MG63 (cell line): ENCODE measurements at regions not wholly inside any gene's neighbourhood (a gene's known extent, or its start where the extent isn't known, plus 50 kb on each side); places are given as distances from the start of the nearest gene placed in this dataset.

Experiments used
- DNase-seq: peaks from one replicate; pipeline ENCODE4 v3.0.0-alpha.2; 2020
- H3K27me3 ChIP-seq: fragments of 250-450 bp; sonication (Bioruptor Pico); 2 replicates; pipeline ENCODE4 v1.5.1; 2020; ENCODE audit warnings: mild to moderate bottlenecking, moderate library complexity
- H3K36me3 ChIP-seq: fragments of 250-450 bp; sonication (Bioruptor Pico); 2 replicates; pipeline ENCODE4 v1.5.1; 2020; ENCODE audit warnings: mild to moderate bottlenecking, moderate library complexity
- H3K4me3 ChIP-seq: fragments of 250-450 bp; sonication (Bioruptor Pico); 2 replicates; pipeline ENCODE4 v1.5.1; 2020; ENCODE audit warnings: mild to moderate bottlenecking, moderate library complexity
- H3K9me3 ChIP-seq: fragments of 250-450 bp; sonication (Bioruptor Pico); 2 replicates; pipeline ENCODE4 v1.5.1; 2020; ENCODE audit warnings: mild to moderate bottlenecking, moderate library complexity

- Histone ChIP-seq H3K4me3 (no peak overlapping the region), H3K27me3 (no peaks in the 10 kb centered on the region), H3K36me3 (no peaks in the 10 kb centered on the region), H3K9me3 (no peaks in the 10 kb centered on the region)
- DNase-seq = no peak
Measured at GRCh38 chr3:180296971-180297370, 260.2 kb upstream of the PEX5L start.

GRCh38 chr3:180306155-180306554 is 269.4 kb upstream of the PEX5L start:
- no peaks in the 10 kb centered on the region for H3K9me3 ChIP-seq
- no peak for DNase-seq
- H3K36me3 ChIP-seq = no peaks in the 10 kb centered on the region
- no peak overlapping the region for H3K4me3 ChIP-seq
- H3K27me3 ChIP-seq = no peaks in the 10 kb centered on the region

GRCh38 chr3:180306691-180307090 is 270.0 kb upstream of the PEX5L start:
- H3K36me3 ChIP-seq = no peaks in the 10 kb centered on the region
- DNase-seq = peak; percentile 80
- H3K4me3 ChIP-seq = 0 out of 2 replicates have a peak overlapping the region, but pooled peaks have one; percentile 5
- H3K27me3 ChIP-seq = no peaks in the 10 kb centered on the region
- no peaks in the 10 kb centered on the region for H3K9me3 ChIP-seq

GRCh38 chr3:180311242-180311641 is 274.5 kb upstream of the PEX5L start:
- DNase-seq = peak; percentile 13
- no peak overlapping the region for H3K4me3 ChIP-seq
- H3K9me3 ChIP-seq = no peaks in the 10 kb centered on the region
- no peaks in the 10 kb centered on the region for H3K27me3 ChIP-seq
- H3K36me3 ChIP-seq = no peaks in the 10 kb centered on the region

- no peak for DNase-seq
- Histone ChIP-seq H3K36me3 (no peaks in the 10 kb centered on the region), H3K27me3 (no peaks in the 10 kb centered on the region), H3K4me3 (no peak overlapping the region), H3K9me3 (no peaks in the 10 kb centered on the region)
Measured at GRCh38 chr3:180316321-180316720, 279.6 kb upstream of the PEX5L start.

GRCh38 chr3:180319461-180319860 is 282.5 kb upstream of the TTC14 start:
- Histone ChIP-seq H3K4me3 (no peak overlapping the region), H3K9me3 (no peaks in the 10 kb centered on the region), H3K27me3 (no peaks in the 10 kb centered on the region), H3K36me3 (no peaks in the 10 kb centered on the region)
- DNase-seq = no peak

GRCh38 chr3:180320631-180321030 is 281.3 kb upstream of the TTC14 start:
- H3K9me3 ChIP-seq = no peaks in the 10 kb centered on the region
- H3K4me3 ChIP-seq = no peak overlapping the region
- H3K27me3 ChIP-seq = no peaks in the 10 kb centered on the region
- H3K36me3 ChIP-seq = no peaks in the 10 kb centered on the region
- no peak for DNase-seq

- Histone ChIP-seq H3K4me3 (no peak overlapping the region), H3K27me3 (no peaks in the 10 kb centered on the region), H3K36me3 (no peaks in the 10 kb centered on the region), H3K9me3 (no peaks in the 10 kb centered on the region)
- no peak for DNase-seq
Measured at GRCh38 chr3:180321534-180321933, 280.4 kb upstream of the TTC14 start.

- no peaks in the 10 kb centered on the region for H3K9me3 ChIP-seq
- DNase-seq = no peak
- H3K36me3 ChIP-seq = no peaks in the 10 kb centered on the region
- H3K27me3 ChIP-seq = no peaks in the 10 kb centered on the region
- H3K4me3 ChIP-seq = no peak overlapping the region
Measured at GRCh38 chr3:180322829-180323228, 279.1 kb upstream of the TTC14 start.

GRCh38 chr3:180324791-180325190 is 277.2 kb upstream of the TTC14 start:
- Histone ChIP-seq H3K4me3 (no peak overlapping the region), H3K36me3 (no peaks in the 10 kb centered on the region), H3K27me3 (no peaks in the 10 kb centered on the region), H3K9me3 (no peaks in the 10 kb centered on the region)
- DNase-seq = no peak

GRCh38 chr3:180325533-180325932 is 276.4 kb upstream of the TTC14 start:
- Histone ChIP-seq H3K36me3 (no peaks in the 10 kb centered on the region), H3K9me3 (peaks cover 2% of the 10 kb centered on the region; the same call in 1 of the 2 replicates), H3K4me3 (no peak overlapping the region), H3K27me3 (no peaks in the 10 kb centered on the region)
- DNase-seq = no peak

- Histone ChIP-seq H3K36me3 (no peaks in the 10 kb centered on the region), H3K9me3 (peaks cover 2% of the 10 kb centered on the region; the same call in 1 of the 2 replicates), H3K27me3 (no peaks in the 10 kb centered on the region), H3K4me3 (no peak overlapping the region)
- no peak for DNase-seq
Measured at GRCh38 chr3:180325958-180326357, 276.0 kb upstream of the TTC14 start.

- Histone ChIP-seq H3K27me3 (no peaks in the 10 kb centered on the region), H3K36me3 (no peaks in the 10 kb centered on the region), H3K4me3 (no peak overlapping the region), H3K9me3 (peaks cover 4% of the 10 kb centered on the region)
- DNase-seq = no peak
Measured at GRCh38 chr3:180329187-180329586, 272.8 kb upstream of the TTC14 start.

GRCh38 chr3:180329847-180330246 is 272.1 kb upstream of the TTC14 start:
- peaks cover 4% of the 10 kb centered on the region for H3K9me3 ChIP-seq
- H3K36me3 ChIP-seq = no peaks in the 10 kb centered on the region
- H3K4me3 ChIP-seq = no peak overlapping the region
- no peaks in the 10 kb centered on the region for H3K27me3 ChIP-seq
- no peak for DNase-seq

GRCh38 chr3:180330440-180330839 is 271.5 kb upstream of the TTC14 start:
- no peaks in the 10 kb centered on the region for H3K27me3 ChIP-seq
- peaks cover 4% of the 10 kb centered on the region for H3K9me3 ChIP-seq
- no peaks in the 10 kb centered on the region for H3K36me3 ChIP-seq
- no peak overlapping the region for H3K4me3 ChIP-seq
- DNase-seq = no peak

GRCh38 chr3:180332608-180333007 is 269.4 kb upstream of the TTC14 start:
- no peak overlapping the region for H3K4me3 ChIP-seq
- no peak for DNase-seq

GRCh38 chr3:180335050-180335449 is 266.9 kb upstream of the TTC14 start:
- Histone ChIP-seq H3K9me3 (peaks cover 4% of the 10 kb centered on the region), H3K36me3 (no peaks in the 10 kb centered on the region), H3K4me3 (no peak overlapping the region), H3K27me3 (no peaks in the 10 kb centered on the region)
- no peak for DNase-seq

More at GRCh38 chr3:180332608-180333007, 269.4 kb upstream of the TTC14 start:
- Histone ChIP-seq H3K9me3 (peaks cover 4% of the 10 kb centered on the region), H3K27me3 (no peaks in the 10 kb centered on the region), H3K36me3 (no peaks in the 10 kb centered on the region)

- no peaks in the 10 kb centered on the region for H3K9me3 ChIP-seq
- H3K4me3 ChIP-seq = no peak overlapping the region
- no peaks in the 10 kb centered on the region for H3K27me3 ChIP-seq
- no peak for DNase-seq
- H3K36me3 ChIP-seq = no peaks in the 10 kb centered on the region
Measured at GRCh38 chr3:180340395-180340794, 261.6 kb upstream of the TTC14 start.

- no peak for DNase-seq
- H3K27me3 ChIP-seq = no peaks in the 10 kb centered on the region
- H3K36me3 ChIP-seq = no peaks in the 10 kb centered on the region
- no peak overlapping the region for H3K4me3 ChIP-seq
- H3K9me3 ChIP-seq = peaks cover 2% of the 10 kb centered on the region; the same call in 1 of the 2 replicates
Measured at GRCh38 chr3:180341516-180341915, 260.4 kb upstream of the TTC14 start.
